Caco-2 (cell line): ENCODE measurements at regions not wholly inside any gene's neighbourhood (a gene's known extent, or its start where the extent isn't known, plus 50 kb on each side); places are given as distances from the start of the nearest gene placed in this dataset.
A peak's percentile ranks its signal among the peaks of the same experiment; 100 is the strongest.

Source experiments
- BruUV-seq: library from RNA; stranded (reverse); fragments of 400-500 nt; replicated peaks from 2 replicates; lab custom pipeline; 2021; lab: Mats Ljungman, UMichigan
- CTCF ChIA-PET: fragments of 300-600 bp; sonication (Branson Sonifier 250); formaldehyde crosslinking; loops from one replicate; lab custom pipeline; 2022; ENCODE audit warnings: antibody characterized with exemption; lab: Charles Lee
- POLR2A ChIA-PET: fragments of 300-600 bp; sonication (Branson Sonifier 250); formaldehyde crosslinking; loops from one replicate; lab custom pipeline; 2022; ENCODE audit warnings: antibody characterized with exemption; lab: Charles Lee
- DNase-seq, 2 experiments: peaks; one replicate each; pipeline versions ENCODE4 v3.0.0 to v3.0.0-alpha.2; 2020 to 2022
- H3K27me3 ChIP-seq: replicated peaks from 2 replicates; pipeline ENCODE4 v1.6.0; 2011; ENCODE audit warnings: low read length; ENCODE audit not compliant: control insufficient read depth, insufficient read depth
- H3K36me3 ChIP-seq: 2 replicates; pipeline ENCODE4 v1.5.1; 2011; ENCODE audit warnings: low read length; ENCODE audit not compliant: control insufficient read depth, insufficient read depth
- H3K4me1 ChIP-seq: fragments of 250-450 bp; sonication (Bioruptor Pico); 2 replicates; pipeline ENCODE4 v1.5.1; 2020; ENCODE audit warnings: mild to moderate bottlenecking
- H3K4me3 ChIP-seq: 2 replicates; pipeline ENCODE4 v1.5.1; 2011; ENCODE audit warnings: low read depth, mild to moderate bottlenecking, control low read depth, low read length
- H3K9me3 ChIP-seq: fragments of 250-450 bp; sonication (Bioruptor Pico); 2 replicates; pipeline ENCODE4 v1.5.1; 2020; ENCODE audit warnings: mild to moderate bottlenecking, moderate library complexity
- H3K27ac Mint-ChIP-seq: one replicate; pipeline ENCODE4 v1.8.0; 2022; ENCODE audit warnings: mixed read lengths; ENCODE audit not compliant: unreplicated experiment
- H3K27me3 Mint-ChIP-seq: one replicate; pipeline ENCODE4 v1.8.0; 2022; ENCODE audit warnings: mixed read lengths; ENCODE audit not compliant: insufficient read depth, unreplicated experiment
- H3K36me3 Mint-ChIP-seq: one replicate; pipeline ENCODE4 v1.8.0; 2022; ENCODE audit warnings: mild to moderate bottlenecking, mixed read lengths; ENCODE audit not compliant: insufficient read depth, unreplicated experiment
- H3K4me1 Mint-ChIP-seq: one replicate; pipeline ENCODE4 v1.8.0; 2022; ENCODE audit warnings: low read depth, mixed read lengths; ENCODE audit not compliant: unreplicated experiment
- H3K4me3 Mint-ChIP-seq: one replicate; pipeline ENCODE4 v1.8.0; 2022; ENCODE audit warnings: mild to moderate bottlenecking, moderate library complexity, mixed read lengths; ENCODE audit not compliant: unreplicated experiment
- H3K9me3 Mint-ChIP-seq: one replicate; pipeline ENCODE4 v1.8.0; 2022; ENCODE audit warnings: mixed read lengths; ENCODE audit not compliant: unreplicated experiment
- CTCF ChIP-seq, 2 experiments: fragments of 200-600 bp in 1 of 2; IDR thresholded peaks; 1 replicate in 1 of 2; 2 replicates in 1 of 2; pipeline versions ENCODE4 v1.5.1 to v1.8.0; 2011 to 2022; ENCODE audit warnings: antibody characterized with exemption in 1 of 2, control low read depth in 1 of 2, inconsistent platforms in 1 of 2, low read depth in 1 of 2, low read length in 1 of 2, mild to moderate bottlenecking in 1 of 2, moderate library complexity in 1 of 2; ENCODE audit not compliant: insufficient read depth in 1 of 2, severe bottlenecking in 1 of 2, unreplicated experiment in 1 of 2
- intact Hi-C: fragments of 100-400 bp; cut with micrococcal nuclease; formaldehyde crosslinking; loops from one replicate; pipeline ENCODE4 v1.10.0; 2022; ENCODE audit not compliant: unreplicated experiment

- TF ChIP-seq CTCF (IDR thresholded peaks at IDR 0.05; ENCODE audit: insufficient read depth in 1 of 2, low read depth in 1 of 2, low read length in 1 of 2, severe bottlenecking in 1 of 2, unreplicated experiment in 1 of 2) = no peak
- Mint-ChIP-seq H3K36me3 (no peaks in the 10 kb centered on the region), H3K27me3 (no peaks in the 10 kb centered on the region), H3K4me3 (no peak overlapping the region), H3K27ac (no peak overlapping the region), H3K9me3 (no peaks in the 10 kb centered on the region), H3K4me1 (no peaks in the 10 kb centered on the region)
- intact Hi-C loops = no loop called here
- POLR2A ChIA-PET = no interaction called here
- Histone ChIP-seq H3K9me3 (no peaks in the 10 kb centered on the region), H3K4me1 (no peaks in the 10 kb centered on the region), H3K27me3 (no peaks in the 10 kb centered on the region), H3K4me3 (no peak overlapping the region), H3K36me3 (no peaks in the 10 kb centered on the region)
- CTCF ChIA-PET = no interaction called here
- no peak for DNase-seq
- no TSS peak for BruUV-seq
Observed at GRCh38 chr9:25571491-25571890, 106.8 kb downstream of the TUSC1 start.

- no peak for DNase-seq
- H3K4me1 ChIP-seq = no peaks in the 10 kb centered on the region
- ChIA-PET CTCF (no interaction called here), POLR2A (no interaction called here)
- no peaks in the 10 kb centered on the region for H3K9me3 ChIP-seq
- no peaks in the 10 kb centered on the region for H3K27me3 ChIP-seq
- H3K27ac Mint-ChIP-seq = no peak overlapping the region
- no peaks in the 10 kb centered on the region for H3K27me3 Mint-ChIP-seq
- H3K9me3 Mint-ChIP-seq = no peaks in the 10 kb centered on the region
- H3K36me3 ChIP-seq = no peaks in the 10 kb centered on the region
- H3K4me3 Mint-ChIP-seq = no peak overlapping the region
- H3K4me1 Mint-ChIP-seq = no peaks in the 10 kb centered on the region
- no peak overlapping the region for H3K4me3 ChIP-seq
- no peaks in the 10 kb centered on the region for H3K36me3 Mint-ChIP-seq
- intact Hi-C loops = no loop called here
- no peak for TF ChIP-seq CTCF (IDR thresholded peaks at IDR 0.05; ENCODE audit: insufficient read depth in 1 of 2, low read depth in 1 of 2, low read length in 1 of 2, severe bottlenecking in 1 of 2, unreplicated experiment in 1 of 2)
- BruUV-seq = no TSS peak
Observed at GRCh38 chr9:25570802-25571201, 107.4 kb downstream of the TUSC1 start.

- Histone ChIP-seq H3K9me3 (no peaks in the 10 kb centered on the region), H3K4me1 (no peaks in the 10 kb centered on the region), H3K4me3 (no peak overlapping the region), H3K36me3 (no peaks in the 10 kb centered on the region), H3K27me3 (no peaks in the 10 kb centered on the region)
- H3K4me3 Mint-ChIP-seq = no peak overlapping the region
- no peak for TF ChIP-seq CTCF (IDR thresholded peaks at IDR 0.05; ENCODE audit: insufficient read depth in 1 of 2, low read depth in 1 of 2, low read length in 1 of 2, severe bottlenecking in 1 of 2, unreplicated experiment in 1 of 2)
- no peaks in the 10 kb centered on the region for H3K9me3 Mint-ChIP-seq
- H3K27ac Mint-ChIP-seq = no peak overlapping the region
- no peaks in the 10 kb centered on the region for H3K4me1 Mint-ChIP-seq
- DNase-seq = peak in 1 of 2 experiments; percentile 0
- no peaks in the 10 kb centered on the region for H3K27me3 Mint-ChIP-seq
- CTCF ChIA-PET = no interaction called here
- POLR2A ChIA-PET = no interaction called here
- intact Hi-C loops = loop anchor here (1.0 kb wide), 1 partner anchor 92 kb away; no protein-coding TSS in a partner anchor
- BruUV-seq = no TSS peak
- H3K36me3 Mint-ChIP-seq = no peaks in the 10 kb centered on the region
Observed at GRCh38 chr9:25562101-25562500, 116.1 kb downstream of the TUSC1 start.
